HEK293 (cell line): ENCODE measurements at regions not wholly inside any gene's neighbourhood (a gene's known extent, or its start where the extent isn't known, plus 50 kb on each side); places are given as distances from the start of the nearest gene placed in this dataset.
A peak's percentile ranks its signal among the peaks of the same experiment; 100 is the strongest.

Source experiments
- HOXA7 ChIP-seq: sonication (generic); formaldehyde crosslinking; IDR thresholded peaks from 2 replicates; pipeline ENCODE4 v1.8.1; 2022; ENCODE audit warnings: missing genetic modification reagents, borderline replicate concordance
- KLF7 ChIP-seq: fragments of 450-650 bp; formaldehyde crosslinking; IDR thresholded peaks from 2 replicates; pipeline ENCODE4 v1.5.1; 2016; ENCODE audit warnings: missing biosample characterization, missing genetic modification characterization, borderline replicate concordance
- KLF9 ChIP-seq: fragments of 450-650 bp; formaldehyde crosslinking; IDR thresholded peaks from 2 replicates; pipeline ENCODE4 v1.5.1; 2016; ENCODE audit warnings: missing biosample characterization, missing genetic modification characterization, low read depth
- OSR2 ChIP-seq: fragments of 450-650 bp; formaldehyde crosslinking; IDR thresholded peaks from 2 replicates; pipeline ENCODE4 v1.5.1; 2016; ENCODE audit warnings: missing biosample characterization, missing genetic modification characterization
- RBAK ChIP-seq: fragments of 450-650 bp; formaldehyde crosslinking; IDR thresholded peaks from 2 replicates; pipeline ENCODE4 v1.5.1; 2016; ENCODE audit warnings: missing biosample characterization, missing genetic modification characterization
- SCRT2 ChIP-seq: fragments of 450-650 bp; formaldehyde crosslinking; IDR thresholded peaks from 2 replicates; pipeline ENCODE4 v1.5.1; 2016; ENCODE audit warnings: missing biosample characterization, missing genetic modification characterization
- SP7 ChIP-seq: fragments of 450-650 bp; formaldehyde crosslinking; IDR thresholded peaks from 2 replicates; pipeline ENCODE4 v1.5.1; 2016; ENCODE audit warnings: missing biosample characterization, missing genetic modification characterization
- TRIM28 ChIP-seq: IDR thresholded peaks from 2 replicates; pipeline ENCODE4 v1.6.1; 2011; ENCODE audit warnings: low read length, control low read depth, borderline replicate concordance
- WT1 ChIP-seq: fragments of 450-650 bp; formaldehyde crosslinking; IDR thresholded peaks from 2 replicates; pipeline ENCODE4 v1.5.1; 2016; ENCODE audit warnings: missing biosample characterization, missing genetic modification characterization
- ZBTB17 ChIP-seq: fragments of 450-650 bp; formaldehyde crosslinking; IDR thresholded peaks from 2 replicates; pipeline ENCODE4 v1.5.1; 2016; ENCODE audit warnings: missing biosample characterization, missing genetic modification characterization
- ZBTB21 ChIP-seq: fragments of 450-650 bp; formaldehyde crosslinking; IDR thresholded peaks from 2 replicates; pipeline ENCODE4 v1.5.1; 2017; ENCODE audit warnings: missing biosample characterization, missing genetic modification characterization
- ZNF114 ChIP-seq: fragments of 450-650 bp; formaldehyde crosslinking; IDR thresholded peaks from 2 replicates; pipeline ENCODE4 v1.5.0; 2017; ENCODE audit warnings: missing biosample characterization, missing genetic modification characterization
- ZNF133 ChIP-seq: fragments of 450-650 bp; formaldehyde crosslinking; IDR thresholded peaks from 2 replicates; pipeline ENCODE4 v1.5.1; 2016; ENCODE audit warnings: missing biosample characterization, missing genetic modification characterization
- ZNF169 ChIP-seq: fragments of 450-650 bp; formaldehyde crosslinking; IDR thresholded peaks from 2 replicates; pipeline ENCODE4 v1.5.1; 2016; ENCODE audit warnings: missing biosample characterization, missing genetic modification characterization
- ZNF184 ChIP-seq: fragments of 450-650 bp; IDR thresholded peaks from 2 replicates; pipeline ENCODE4 v1.5.1; 2018; ENCODE audit warnings: missing biosample characterization, mild to moderate bottlenecking, missing genetic modification characterization
- ZNF248 ChIP-seq: fragments of 450-650 bp; formaldehyde crosslinking; IDR thresholded peaks from 2 replicates; pipeline ENCODE4 v1.5.1; 2017; ENCODE audit warnings: missing biosample characterization, missing genetic modification characterization
- ZNF311 ChIP-seq: fragments of 450-650 bp; formaldehyde crosslinking; IDR thresholded peaks from 2 replicates; pipeline ENCODE4 v1.5.1; 2017; ENCODE audit warnings: missing biosample characterization, missing genetic modification characterization, borderline replicate concordance
- ZNF335 ChIP-seq: fragments of 450-650 bp; formaldehyde crosslinking; conservative IDR thresholded peaks from 2 replicates; pipeline ENCODE4 v1.5.1; 2016; ENCODE audit warnings: missing biosample characterization, missing genetic modification characterization
- ZNF394 ChIP-seq: fragments of 450-650 bp; formaldehyde crosslinking; IDR thresholded peaks from 2 replicates; pipeline ENCODE4 v1.5.1; 2016; ENCODE audit warnings: missing biosample characterization, missing genetic modification characterization, mild to moderate bottlenecking, moderate library complexity, borderline replicate concordance
- ZNF423 ChIP-seq: fragments of 450-650 bp; formaldehyde crosslinking; IDR thresholded peaks from 2 replicates; pipeline ENCODE4 v1.5.1; 2016; ENCODE audit warnings: missing biosample characterization, missing genetic modification characterization
- ZNF555 ChIP-seq: fragments of 450-650 bp; formaldehyde crosslinking; conservative IDR thresholded peaks from 2 replicates; pipeline ENCODE4 v1.5.1; 2017; ENCODE audit warnings: missing biosample characterization, mild to moderate bottlenecking, missing genetic modification characterization, inconsistent platforms
- ZNF571 ChIP-seq: fragments of 450-650 bp; formaldehyde crosslinking; IDR thresholded peaks from 2 replicates; pipeline ENCODE4 v1.5.0; 2017; ENCODE audit warnings: missing biosample characterization, missing genetic modification characterization
- ZNF596 ChIP-seq: fragments of 450-650 bp; IDR thresholded peaks from 2 replicates; pipeline ENCODE4 v1.5.0; 2018; ENCODE audit warnings: missing biosample characterization, mild to moderate bottlenecking, missing genetic modification characterization, moderate library complexity
- ZNF621 ChIP-seq: fragments of 450-650 bp; formaldehyde crosslinking; IDR thresholded peaks from 2 replicates; pipeline ENCODE4 v1.5.1; 2017; ENCODE audit warnings: missing biosample characterization, missing genetic modification characterization
- ZNF629 ChIP-seq: fragments of 450-650 bp; formaldehyde crosslinking; IDR thresholded peaks from 2 replicates; pipeline ENCODE4 v1.5.1; 2017; ENCODE audit warnings: missing biosample characterization, missing genetic modification characterization
- ZNF768 ChIP-seq: fragments of 450-650 bp; formaldehyde crosslinking; IDR thresholded peaks from 2 replicates; pipeline ENCODE4 v1.5.1; 2018; ENCODE audit warnings: missing biosample characterization, mild to moderate bottlenecking, missing genetic modification characterization
- ZXDB ChIP-seq: fragments of 450-650 bp; formaldehyde crosslinking; IDR thresholded peaks from 2 replicates; pipeline ENCODE4 v1.5.1; 2016; ENCODE audit warnings: missing biosample characterization, missing genetic modification characterization
- TF ChIP-seq, protein P1 (sequence below): fragments of 450-650 bp; formaldehyde crosslinking; conservative IDR thresholded peaks from 2 replicates; pipeline ENCODE4 v1.5.1; 2016; ENCODE audit warnings: low read depth, missing biosample characterization, missing genetic modification characterization
- TF ChIP-seq, protein P2 (sequence below): fragments of 450-650 bp; formaldehyde crosslinking; IDR thresholded peaks from 2 replicates; pipeline ENCODE4 v1.5.1; 2016; ENCODE audit warnings: missing biosample characterization, missing genetic modification characterization
- TF ChIP-seq, protein P3 (sequence below): fragments of 450-650 bp; formaldehyde crosslinking; IDR thresholded peaks from 2 replicates; pipeline ENCODE4 v1.5.1; 2016; ENCODE audit warnings: missing biosample characterization, missing genetic modification characterization
- TF ChIP-seq, protein P4 (sequence below): fragments of 450-650 bp; formaldehyde crosslinking; IDR thresholded peaks from 2 replicates; pipeline ENCODE4 v1.5.1; 2016; ENCODE audit warnings: missing biosample characterization, missing genetic modification characterization
- TF ChIP-seq, protein P5 (sequence below): fragments of 450-650 bp; formaldehyde crosslinking; IDR thresholded peaks from 2 replicates; pipeline ENCODE4 v1.5.1; 2016; ENCODE audit warnings: missing biosample characterization, missing genetic modification characterization, low read depth

DNA sequence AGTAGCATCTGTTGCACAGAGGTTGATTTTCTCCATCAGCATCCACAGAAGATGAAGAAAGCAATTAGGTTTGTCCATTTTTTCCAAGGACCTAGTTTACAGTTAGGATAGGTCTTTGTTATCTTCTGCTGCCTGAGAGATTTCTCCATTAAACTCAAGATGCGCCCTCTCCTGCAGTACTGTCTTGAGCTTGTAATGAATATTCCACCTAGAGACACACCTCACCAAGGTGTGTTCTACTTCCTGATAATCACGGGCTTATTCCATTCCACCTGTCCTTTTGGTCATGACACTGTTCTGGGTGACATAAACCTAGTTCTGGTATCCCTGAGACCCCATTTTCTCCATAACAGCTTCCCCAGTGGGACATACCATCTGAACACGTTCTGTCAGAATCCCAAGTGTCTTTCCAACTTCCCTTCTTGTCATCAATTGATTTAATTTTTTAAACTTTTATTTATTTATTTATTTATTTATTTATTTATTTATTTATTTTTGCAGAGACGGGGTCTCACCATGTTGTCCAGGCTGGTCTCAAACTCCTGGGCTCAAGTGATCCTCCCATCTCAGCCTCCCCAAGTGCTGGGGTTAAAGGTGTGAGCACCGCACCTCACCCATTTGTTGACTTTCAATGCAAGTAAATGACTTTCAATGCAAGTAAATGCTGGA is 75.6 kb upstream of the HS3ST5 start (continued):
- TF ChIP-seq, protein P1, sequence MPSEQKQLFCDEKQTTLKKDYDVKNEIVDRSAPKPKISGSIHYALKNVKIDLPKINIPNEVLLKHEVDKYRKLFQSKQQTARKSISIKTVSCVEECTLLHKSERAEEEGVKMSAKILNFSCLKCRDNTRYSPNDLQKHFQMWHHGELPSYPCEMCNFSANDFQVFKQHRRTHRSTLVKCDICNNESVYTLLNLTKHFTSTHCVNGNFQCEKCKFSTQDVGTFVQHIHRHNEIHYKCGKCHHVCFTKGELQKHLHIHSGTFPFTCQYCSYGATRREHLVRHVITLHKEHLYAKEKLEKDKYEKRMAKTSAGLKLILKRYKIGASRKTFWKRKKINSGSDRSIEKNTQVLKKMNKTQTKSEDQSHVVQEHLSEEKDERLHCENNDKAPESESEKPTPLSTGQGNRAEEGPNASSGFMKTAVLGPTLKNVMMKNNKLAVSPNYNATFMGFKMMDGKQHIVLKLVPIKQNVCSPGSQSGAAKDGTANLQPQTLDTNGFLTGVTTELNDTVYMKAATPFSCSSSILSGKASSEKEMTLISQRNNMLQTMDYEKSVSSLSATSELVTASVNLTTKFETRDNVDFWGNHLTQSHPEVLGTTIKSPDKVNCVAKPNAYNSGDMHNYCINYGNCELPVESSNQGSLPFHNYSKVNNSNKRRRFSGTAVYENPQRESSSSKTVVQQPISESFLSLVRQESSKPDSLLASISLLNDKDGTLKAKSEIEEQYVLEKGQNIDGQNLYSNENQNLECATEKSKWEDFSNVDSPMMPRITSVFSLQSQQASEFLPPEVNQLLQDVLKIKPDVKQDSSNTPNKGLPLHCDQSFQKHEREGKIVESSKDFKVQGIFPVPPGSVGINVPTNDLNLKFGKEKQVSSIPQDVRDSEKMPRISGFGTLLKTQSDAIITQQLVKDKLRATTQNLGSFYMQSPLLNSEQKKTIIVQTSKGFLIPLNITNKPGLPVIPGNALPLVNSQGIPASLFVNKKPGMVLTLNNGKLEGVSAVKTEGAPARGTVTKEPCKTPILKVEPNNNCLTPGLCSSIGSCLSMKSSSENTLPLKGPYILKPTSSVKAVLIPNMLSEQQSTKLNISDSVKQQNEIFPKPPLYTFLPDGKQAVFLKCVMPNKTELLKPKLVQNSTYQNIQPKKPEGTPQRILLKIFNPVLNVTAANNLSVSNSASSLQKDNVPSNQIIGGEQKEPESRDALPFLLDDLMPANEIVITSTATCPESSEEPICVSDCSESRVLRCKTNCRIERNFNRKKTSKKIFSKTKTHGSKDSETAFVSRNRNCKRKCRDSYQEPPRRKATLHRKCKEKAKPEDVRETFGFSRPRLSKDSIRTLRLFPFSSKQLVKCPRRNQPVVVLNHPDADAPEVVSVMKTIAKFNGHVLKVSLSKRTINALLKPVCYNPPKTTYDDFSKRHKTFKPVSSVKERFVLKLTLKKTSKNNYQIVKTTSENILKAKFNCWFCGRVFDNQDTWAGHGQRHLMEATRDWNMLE (tag by site-specific recombination), result peak; percentile 92
- TF ChIP-seq, protein P2, sequence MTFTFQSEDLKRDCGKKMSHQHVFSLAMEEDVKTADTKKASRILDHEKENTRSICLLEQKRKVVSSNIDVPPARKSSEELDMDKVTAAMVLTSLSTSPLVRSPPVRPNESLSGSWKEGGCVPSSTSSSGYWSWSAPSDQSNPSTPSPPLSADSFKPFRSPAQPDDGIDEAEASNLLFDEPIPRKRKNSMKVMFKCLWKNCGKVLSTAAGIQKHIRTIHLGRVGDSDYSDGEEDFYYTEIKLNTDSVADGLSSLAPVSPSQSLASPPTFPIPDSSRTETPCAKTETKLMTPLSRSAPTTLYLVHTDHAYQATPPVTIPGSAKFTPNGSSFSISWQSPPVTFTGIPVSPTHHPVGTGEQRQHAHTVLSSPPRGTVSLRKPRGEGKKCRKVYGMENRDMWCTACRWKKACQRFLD (tag by site-specific recombination), result no peak
- no peak for TF ChIP-seq TRIM28
- TF ChIP-seq ZNF621, result no peak
- no peak for TF ChIP-seq ZNF768 (tag by site-specific recombination)
- TF ChIP-seq KLF9 (tag by site-specific recombination), result no peak
- TF ChIP-seq, protein P3, sequence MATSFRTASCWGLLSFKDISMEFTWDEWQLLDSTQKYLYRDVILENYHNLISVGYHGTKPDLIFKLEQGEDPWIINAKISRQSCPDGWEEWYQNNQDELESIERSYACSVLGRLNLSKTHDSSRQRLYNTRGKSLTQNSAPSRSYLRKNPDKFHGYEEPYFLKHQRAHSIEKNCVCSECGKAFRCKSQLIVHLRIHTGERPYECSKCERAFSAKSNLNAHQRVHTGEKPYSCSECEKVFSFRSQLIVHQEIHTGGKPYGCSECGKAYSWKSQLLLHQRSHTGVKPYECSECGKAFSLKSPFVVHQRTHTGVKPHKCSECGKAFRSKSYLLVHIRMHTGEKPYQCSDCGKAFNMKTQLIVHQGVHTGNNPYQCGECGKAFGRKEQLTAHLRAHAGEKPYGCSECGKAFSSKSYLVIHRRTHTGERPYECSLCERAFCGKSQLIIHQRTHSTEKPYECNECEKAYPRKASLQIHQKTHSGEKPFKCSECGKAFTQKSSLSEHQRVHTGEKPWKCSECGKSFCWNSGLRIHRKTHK (tag by site-specific recombination), result no peak
- no peak for TF ChIP-seq WT1 (tag by site-specific recombination)
- TF ChIP-seq ZNF169 (tag by site-specific recombination), result no peak
- TF ChIP-seq ZNF133 (tag by site-specific recombination), result no peak
- no peak for TF ChIP-seq ZNF248 (tag by site-specific recombination)
- TF ChIP-seq, protein P4, sequence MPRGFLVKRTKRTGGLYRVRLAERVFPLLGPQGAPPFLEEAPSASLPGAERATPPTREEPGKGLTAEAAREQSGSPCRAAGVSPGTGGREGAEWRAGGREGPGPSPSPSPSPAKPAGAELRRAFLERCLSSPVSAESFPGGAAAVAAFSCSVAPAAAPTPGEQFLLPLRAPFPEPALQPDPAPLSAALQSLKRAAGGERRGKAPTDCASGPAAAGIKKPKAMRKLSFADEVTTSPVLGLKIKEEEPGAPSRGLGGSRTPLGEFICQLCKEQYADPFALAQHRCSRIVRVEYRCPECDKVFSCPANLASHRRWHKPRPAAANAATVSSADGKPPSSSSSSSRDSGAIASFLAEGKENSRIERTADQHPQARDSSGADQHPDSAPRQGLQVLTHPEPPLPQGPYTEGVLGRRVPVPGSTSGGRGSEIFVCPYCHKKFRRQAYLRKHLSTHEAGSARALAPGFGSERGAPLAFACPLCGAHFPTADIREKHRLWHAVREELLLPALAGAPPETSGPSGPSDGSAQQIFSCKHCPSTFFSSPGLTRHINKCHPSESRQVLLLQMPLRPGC, result no peak
- no peak for TF ChIP-seq ZNF629 (tag by site-specific recombination)
- no peak for TF ChIP-seq ZNF114 (tag by site-specific recombination)
- TF ChIP-seq RBAK (tag by site-specific recombination), result no peak
- TF ChIP-seq HOXA7, result no peak
- TF ChIP-seq SP7 (tag by site-specific recombination), result no peak
- TF ChIP-seq, protein P5, sequence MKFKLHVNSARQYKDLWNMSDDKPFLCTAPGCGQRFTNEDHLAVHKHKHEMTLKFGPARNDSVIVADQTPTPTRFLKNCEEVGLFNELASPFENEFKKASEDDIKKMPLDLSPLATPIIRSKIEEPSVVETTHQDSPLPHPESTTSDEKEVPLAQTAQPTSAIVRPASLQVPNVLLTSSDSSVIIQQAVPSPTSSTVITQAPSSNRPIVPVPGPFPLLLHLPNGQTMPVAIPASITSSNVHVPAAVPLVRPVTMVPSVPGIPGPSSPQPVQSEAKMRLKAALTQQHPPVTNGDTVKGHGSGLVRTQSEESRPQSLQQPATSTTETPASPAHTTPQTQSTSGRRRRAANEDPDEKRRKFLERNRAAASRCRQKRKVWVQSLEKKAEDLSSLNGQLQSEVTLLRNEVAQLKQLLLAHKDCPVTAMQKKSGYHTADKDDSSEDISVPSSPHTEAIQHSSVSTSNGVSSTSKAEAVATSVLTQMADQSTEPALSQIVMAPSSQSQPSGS (tag by site-specific recombination), result no peak
- TF ChIP-seq SCRT2 (tag by site-specific recombination), result no peak
- TF ChIP-seq ZNF571 (tag by site-specific recombination), result no peak
- TF ChIP-seq OSR2, result no peak
- TF ChIP-seq ZBTB17 (tag by site-specific recombination), result no peak
- TF ChIP-seq KLF7 (tag by site-specific recombination), result no peak
- TF ChIP-seq ZNF394, result peak; percentile 90
- 0 out of 2 replicates have a peak, but pooled peaks have one; percentile 43 for TF ChIP-seq ZBTB21 (tag by site-specific recombination)
- TF ChIP-seq ZNF596 (tag by site-specific recombination), result no peak
- TF ChIP-seq ZNF335 (tag by site-specific recombination), result no peak
- peak; percentile 89 for TF ChIP-seq ZNF555 (tag by site-specific recombination)
- TF ChIP-seq ZNF311 (tag by site-specific recombination), result no peak
- TF ChIP-seq ZNF184, result no peak
- TF ChIP-seq ZNF423 (tag by site-specific recombination), result no peak
- no peak for TF ChIP-seq ZXDB (tag by site-specific recombination)
